OCI-LY7 (cell line): ENCODE measurements at regions not wholly inside any gene's neighbourhood (a gene's known extent, or its start where the extent isn't known, plus 50 kb on each side); places are given as distances from the start of the nearest gene placed in this dataset.

Experiments
- BruUV-seq: library from RNA; stranded (reverse); fragments of 400-500 nt; replicated peaks from 2 replicates; lab custom pipeline; 2021; lab: Mats Ljungman, UMichigan
- CTCF ChIA-PET: fragments of 300-600 bp; sonication (Branson Sonifier 250); formaldehyde crosslinking; loops from one replicate; lab custom pipeline; 2022; ENCODE audit warnings: antibody characterized with exemption; ENCODE audit not compliant: unreplicated experiment; lab: Charles Lee
- POLR2A ChIA-PET: fragments of 300-600 bp; sonication (Branson Sonifier 250); formaldehyde crosslinking; loops from one replicate; lab custom pipeline; 2022; ENCODE audit warnings: antibody characterized with exemption; lab: Charles Lee
- DNase-seq: peaks from one replicate; pipeline ENCODE4 v3.0.0-alpha.2; 2015; ENCODE audit warnings: low spot score
- H2AFZ ChIP-seq: fragments of 200-600 bp; sonication (generic), shearing (Covaris generic); 2 replicates; pipeline ENCODE4 v1.6.1; 2014; ENCODE audit warnings: mild to moderate bottlenecking, antibody characterized with exemption, low read length, moderate library complexity
- H3K27ac ChIP-seq: fragments of 200-600 bp; sonication (generic); 2 replicates; pipeline ENCODE4 v1.5.1; 2014; ENCODE audit warnings: mixed run types, low read depth, mild to moderate bottlenecking, moderate library complexity, low read length, inconsistent platforms; ENCODE audit not compliant: poor library complexity, severe bottlenecking
- H3K36me3 ChIP-seq: fragments of 200-600 bp; sonication (generic); 2 replicates; pipeline ENCODE4 v1.6.1; 2014; ENCODE audit warnings: mild to moderate bottlenecking, antibody characterized with exemption, low read length, moderate library complexity, mixed read lengths; ENCODE audit not compliant: insufficient read depth
- H3K4me1 ChIP-seq: fragments of 200-600 bp; sonication (generic); 2 replicates; pipeline ENCODE4 v1.5.1; 2014; ENCODE audit warnings: mild to moderate bottlenecking, low read length; ENCODE audit not compliant: insufficient read depth, poor library complexity, severe bottlenecking
- H3K4me2 ChIP-seq: fragments of 200-600 bp; sonication (generic); 2 replicates; pipeline ENCODE4 v1.6.1; 2014; ENCODE audit warnings: mild to moderate bottlenecking, low read length
- H3K4me3 ChIP-seq: fragments of 200-600 bp; sonication (generic); 2 replicates; pipeline ENCODE4 v1.5.1; 2014; ENCODE audit warnings: mild to moderate bottlenecking, low read depth, low read length; ENCODE audit not compliant: poor library complexity, severe bottlenecking
- H3K79me2 ChIP-seq: fragments of 200-600 bp; sonication (generic); 2 replicates; pipeline ENCODE4 v1.6.1; 2016; ENCODE audit warnings: low read depth, mild to moderate bottlenecking, low read length, moderate library complexity, mixed read lengths; ENCODE audit not compliant: insufficient read depth
- H3K9me2 ChIP-seq: fragments of 200-600 bp; sonication (generic); 2 replicates; pipeline ENCODE4 v1.6.1; 2016; ENCODE audit warnings: mild to moderate bottlenecking, low read length, mixed read lengths; ENCODE audit not compliant: insufficient read depth
- H3K9me3 ChIP-seq: fragments of 200-600 bp; sonication (generic); 2 replicates; pipeline ENCODE4 v1.6.1; 2014; ENCODE audit warnings: mild to moderate bottlenecking, mixed run types, low read length, mixed read lengths
- H4K20me1 ChIP-seq: fragments of 200-600 bp; sonication (generic); 2 replicates; pipeline ENCODE4 v1.6.1; 2014; ENCODE audit warnings: mild to moderate bottlenecking, antibody characterized with exemption, low read length, moderate library complexity, mixed read lengths; ENCODE audit not compliant: insufficient read depth
- CTCF ChIP-seq: fragments of 200-600 bp; sonication (generic); conservative IDR thresholded peaks from 2 replicates; pipeline ENCODE4 v1.5.1; 2014; ENCODE audit warnings: mild to moderate bottlenecking, antibody characterized with exemption, low read length, moderate library complexity, mixed read lengths
- EZH2phosphoT487 ChIP-seq: fragments of 200-600 bp; sonication (generic); IDR thresholded peaks from 2 replicates; pipeline ENCODE4 v1.6.1; 2018; ENCODE audit warnings: low read depth, borderline replicate concordance, mild to moderate bottlenecking, mixed run types, antibody characterized with exemption, low read length, moderate library complexity, mixed read lengths
- intact Hi-C: fragments of 100-400 bp; cut with micrococcal nuclease; formaldehyde crosslinking; loops from one replicate; pipeline ENCODE4 v1.10.0; 2022; ENCODE audit not compliant: unreplicated experiment

- Histone ChIP-seq H3K9me3 (no peaks in the 10 kb centered on the region), H4K20me1 (no peaks in the 10 kb centered on the region), H3K9me2 (no peaks in the 10 kb centered on the region), H2AFZ (peak overlapping the region; percentile 83), H3K79me2 (no peaks in the 10 kb centered on the region), H3K4me1 (peaks cover 35% of the 10 kb centered on the region), H3K4me3 (peak overlapping the region; percentile 45), H3K36me3 (no peaks in the 10 kb centered on the region), H3K27ac (no peak overlapping the region), H3K4me2 (peak overlapping the region; percentile 64)
- DNase-seq: peak; percentile 59
- ChIA-PET POLR2A (no interaction called here), CTCF (no interaction called here)
- intact Hi-C loops: no loop called here
- no TSS peak for BruUV-seq
- TF ChIP-seq CTCF: no peak
- no peak for TF ChIP-seq EZH2phosphoT487
These were observed 158.7 kb upstream of the IER5L start for GRCh38 chr9:129336601-129337331.

- intact Hi-C loops: no loop called here
- H3K36me3 ChIP-seq: no peaks in the 10 kb centered on the region
- TF ChIP-seq CTCF (no peak), EZH2phosphoT487 (no peak)
- ChIA-PET CTCF (no interaction called here), POLR2A (no interaction called here)
- no peaks in the 10 kb centered on the region for H3K9me2 ChIP-seq
- 0 out of 2 replicates have a peak, but pooled peaks cover 2% of the 10 kb centered on the region for H3K9me3 ChIP-seq
- H3K4me2 ChIP-seq: peak overlapping the region; percentile 64
- H3K4me1 ChIP-seq: peaks cover 35% of the 10 kb centered on the region
- H3K27ac ChIP-seq: no peak overlapping the region
- BruUV-seq: no TSS peak
- H2AFZ ChIP-seq: peak overlapping the region; percentile 83; the same call in 1 of the 2 replicates
- no peaks in the 10 kb centered on the region for H4K20me1 ChIP-seq
- DNase-seq: no peak
- H3K4me3 ChIP-seq: peak overlapping the region; percentile 45
- H3K79me2 ChIP-seq: no peaks in the 10 kb centered on the region
These were observed 158.1 kb upstream of the IER5L start for GRCh38 chr9:129336130-129336528.

- POLR2A ChIA-PET: interaction anchor here (0.7 kb wide), 1 partner anchor 385 kb away, joined by 5 read pairs; no protein-coding TSS in a partner anchor
- no TSS peak for BruUV-seq
- no peak for DNase-seq
- no peaks in the 10 kb centered on the region for H3K79me2 ChIP-seq
- peak overlapping the region; percentile 64; the same call in 1 of the 2 replicates for H3K4me2 ChIP-seq
- TF ChIP-seq CTCF (no peak), EZH2phosphoT487 (no peak)
- CTCF ChIA-PET: no interaction called here
- intact Hi-C loops: no loop called here
- H3K4me3 ChIP-seq: no peak overlapping the region
- H3K36me3 ChIP-seq: no peaks in the 10 kb centered on the region
- no peaks in the 10 kb centered on the region for H4K20me1 ChIP-seq
- H3K9me3 ChIP-seq: peaks cover 8% of the 10 kb centered on the region; the same call in 1 of the 2 replicates
- no peak overlapping the region for H2AFZ ChIP-seq
- no peaks in the 10 kb centered on the region for H3K9me2 ChIP-seq
- peaks cover 35% of the 10 kb centered on the region for H3K4me1 ChIP-seq
- H3K27ac ChIP-seq: no peak overlapping the region
These were observed 157.5 kb upstream of the IER5L start for GRCh38 chr9:129335464-129336129.
